Stimulated activated CD8-positive, alpha-beta memory T cell treated with anti-CD3 and anti-CD28 coated beads, Interleukin-15, amount 100 ng/mL, for 24 hours (primary cell): ENCODE measurements at regions not wholly inside any gene's neighbourhood (a gene's known extent, or its start where the extent isn't known, plus 50 kb on each side); places are given as distances from the start of the nearest gene placed in this dataset.

ENCODE experiments used
- DNase-seq: peaks from one replicate; pipeline ENCODE4 v3.0.0-alpha.2; 2020; ENCODE audit warnings: low read depth

GRCh38 chr11:86119077-86119476 is 50.2 kb upstream of the PICALM start:
- DNase-seq, result no peak
